ENCODE measurements at regions not wholly inside any gene's neighbourhood (a gene's known extent, or its start where the extent isn't known, plus 50 kb on each side); places are given as distances from the start of the nearest gene placed in this dataset.
"Not testable (repeated sequence)": the region's sequence is repeated elsewhere in the genome, so short reads cannot be mapped to it uniquely, and the experiment has no call there.

DNA sequence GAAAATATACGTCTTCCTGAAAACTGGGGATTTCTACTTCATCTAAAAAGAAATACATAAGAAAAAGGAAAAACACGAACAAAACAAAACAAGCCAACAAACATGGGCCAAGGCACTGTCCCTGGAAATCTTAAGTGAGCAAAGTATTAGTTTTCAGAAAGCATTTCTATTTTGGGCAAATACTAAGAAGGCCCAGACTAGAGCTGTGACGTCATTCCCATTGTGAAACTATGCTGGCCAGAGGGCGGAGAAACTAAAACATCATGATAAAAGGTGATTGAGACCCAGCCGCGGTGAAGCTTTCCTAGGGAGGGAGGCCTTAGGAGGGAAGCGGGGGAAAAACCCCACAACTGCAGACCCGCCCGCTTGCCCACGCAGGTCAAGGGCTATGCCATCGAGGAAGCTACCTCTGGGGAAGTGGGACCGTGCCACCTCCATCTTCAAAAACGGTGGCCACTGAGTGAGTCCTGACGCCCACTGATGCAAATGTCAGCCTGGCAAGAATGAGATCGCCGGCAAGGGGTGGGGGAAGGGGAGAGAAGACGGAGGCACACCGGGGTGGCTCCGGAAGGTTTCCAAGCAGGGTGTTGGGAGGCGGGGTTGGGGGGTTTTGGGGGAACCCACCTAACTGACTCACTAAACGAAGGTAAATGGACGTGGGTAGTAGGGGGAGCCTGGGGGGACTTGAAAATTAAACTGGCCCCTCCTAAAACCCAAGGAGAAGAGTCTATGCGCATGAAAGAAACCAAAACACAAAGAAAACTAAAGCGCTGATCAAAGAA lies 1504.6 kb upstream of the DEFB115 start:
- TF ChIP-seq, protein P1, sequence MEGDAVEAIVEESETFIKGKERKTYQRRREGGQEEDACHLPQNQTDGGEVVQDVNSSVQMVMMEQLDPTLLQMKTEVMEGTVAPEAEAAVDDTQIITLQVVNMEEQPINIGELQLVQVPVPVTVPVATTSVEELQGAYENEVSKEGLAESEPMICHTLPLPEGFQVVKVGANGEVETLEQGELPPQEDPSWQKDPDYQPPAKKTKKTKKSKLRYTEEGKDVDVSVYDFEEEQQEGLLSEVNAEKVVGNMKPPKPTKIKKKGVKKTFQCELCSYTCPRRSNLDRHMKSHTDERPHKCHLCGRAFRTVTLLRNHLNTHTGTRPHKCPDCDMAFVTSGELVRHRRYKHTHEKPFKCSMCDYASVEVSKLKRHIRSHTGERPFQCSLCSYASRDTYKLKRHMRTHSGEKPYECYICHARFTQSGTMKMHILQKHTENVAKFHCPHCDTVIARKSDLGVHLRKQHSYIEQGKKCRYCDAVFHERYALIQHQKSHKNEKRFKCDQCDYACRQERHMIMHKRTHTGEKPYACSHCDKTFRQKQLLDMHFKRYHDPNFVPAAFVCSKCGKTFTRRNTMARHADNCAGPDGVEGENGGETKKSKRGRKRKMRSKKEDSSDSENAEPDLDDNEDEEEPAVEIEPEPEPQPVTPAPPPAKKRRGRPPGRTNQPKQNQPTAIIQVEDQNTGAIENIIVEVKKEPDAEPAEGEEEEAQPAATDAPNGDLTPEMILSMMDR (conservative IDR thresholded peaks at IDR 0.05), result not testable (repeated sequence)
- TF ChIP-seq ZFX (IDR thresholded peaks at IDR 0.05), result not testable (repeated sequence)

All from C4-2B (cell line).